Tibial artery (tissue), 4 donors: ENCODE measurements at regions not wholly inside any gene's neighbourhood (a gene's known extent, or its start where the extent isn't known, plus 50 kb on each side); places are given as distances from the start of the nearest gene placed in this dataset.

Source experiments
- DNase-seq, 2 donors: peaks; one replicate each; pipeline ENCODE4 v3.0.0-alpha.2; 2019
- H3K27ac ChIP-seq, 2 donors: fragments of 200-600 bp; sonication (generic) in 1 of 2; 1 replicate in 1 of 2; 2 replicates in 1 of 2; pipeline ENCODE4 v1.5.1; 2018 to 2019; ENCODE audit warnings: mild to moderate bottlenecking in 1 of 2
- H3K27me3 ChIP-seq, 2 donors: fragments of 200-600 bp; sonication (generic) in 1 of 2; one replicate each; pipeline versions ENCODE4 v1.5.1 to v1.6.0; 2016 to 2019
- H3K36me3 ChIP-seq, 3 donors: fragments of 200-600 bp; sonication (generic) in 2 of 3; one replicate each; pipeline ENCODE4 v1.5.1; 2016 to 2019; ENCODE audit warnings: mild to moderate bottlenecking in 2 of 3
- H3K4me1 ChIP-seq, 4 donors: fragments of 200-600 bp; sonication (generic) in 2 of 4; 1 replicate in 3 of 4; 2 replicates in 1 of 4; pipeline ENCODE4 v1.5.1; 2016 to 2019
- H3K4me3 ChIP-seq, 2 donors: fragments of 200-600 bp; sonication (generic) in 1 of 2; 1 replicate in 1 of 2; 2 replicates in 1 of 2; pipeline ENCODE4 v1.5.1; 2018 to 2019; ENCODE audit warnings: mild to moderate bottlenecking in 2 of 2
- H3K9me3 ChIP-seq, 3 donors: fragments of 200-600 bp; sonication (generic) in 1 of 3; one replicate each; pipeline ENCODE4 v1.5.1; 2016 to 2019
- CTCF ChIP-seq, 2 experiments: fragments of 200-600 bp in 1 of 2; fragments of 450-650 bp in 1 of 2; IDR thresholded peaks; one replicate each; pipeline ENCODE4 v1.5.1; 2017 to 2019; ENCODE audit warnings: antibody characterized with exemption in 2 of 2, mild to moderate bottlenecking in 1 of 2, moderate library complexity in 1 of 2
- intact Hi-C: fragments of 100-400 bp; cut with DNase I; formaldehyde crosslinking; loops from one replicate; pipeline ENCODE4 v1.15.0; 2023; ENCODE audit warnings: low total_unique reads

GRCh38 chr5:100690036-100690560, 154.9 kb downstream of the FAM174A start:
- H3K36me3 ChIP-seq = no peaks in the 10 kb centered on the region
- no peaks in the 10 kb centered on the region for H3K9me3 ChIP-seq
- no peak for TF ChIP-seq CTCF (IDR thresholded peaks at IDR 0.05)
- DNase-seq = no peak
- H3K27ac ChIP-seq = no peak overlapping the region
- H3K27me3 ChIP-seq = no peaks in the 10 kb centered on the region
- H3K4me3 ChIP-seq = no peak overlapping the region
- H3K4me1 ChIP-seq = no peaks in the 10 kb centered on the region
- intact Hi-C loops = no loop called here

- H3K27me3 ChIP-seq = no peaks in the 10 kb centered on the region
- intact Hi-C loops = no loop called here
- H3K36me3 ChIP-seq = no peaks in the 10 kb centered on the region
Observed at GRCh38 chr5:100691085-100691484, 155.9 kb downstream of the FAM174A start.

GRCh38 chr5:100691548-100691947, 156.4 kb downstream of the FAM174A start:
- Histone ChIP-seq H3K27me3 (no peaks in the 10 kb centered on the region), H3K4me3 (no peak overlapping the region), H3K27ac (no peak overlapping the region), H3K9me3 (no peaks in the 10 kb centered on the region), H3K36me3 (no peaks in the 10 kb centered on the region), H3K4me1 (no peaks in the 10 kb centered on the region)
- no peak for TF ChIP-seq CTCF (IDR thresholded peaks at IDR 0.05)
- no peak for DNase-seq
- intact Hi-C loops = no loop called here

More at GRCh38 chr5:100691085-100691484, 155.9 kb downstream of the FAM174A start:
- no peak for TF ChIP-seq CTCF (IDR thresholded peaks at IDR 0.05)
- Histone ChIP-seq H3K9me3 (no peaks in the 10 kb centered on the region), H3K4me1 (no peaks in the 10 kb centered on the region), H3K27ac (no peak overlapping the region), H3K4me3 (no peak overlapping the region)
- DNase-seq = no peak

GRCh38 chr5:100693481-100693880, 158.3 kb downstream of the FAM174A start:
- H3K4me1 ChIP-seq = no peaks in the 10 kb centered on the region
- H3K36me3 ChIP-seq = no peaks in the 10 kb centered on the region
- DNase-seq = no peak
- intact Hi-C loops = no loop called here
- no peak overlapping the region for H3K27ac ChIP-seq
- H3K27me3 ChIP-seq = no peaks in the 10 kb centered on the region
- no peaks in the 10 kb centered on the region for H3K9me3 ChIP-seq
- H3K4me3 ChIP-seq = no peak overlapping the region
- TF ChIP-seq CTCF (IDR thresholded peaks at IDR 0.05) = no peak

- no peak for DNase-seq
- Histone ChIP-seq H3K9me3 (no peaks in the 10 kb centered on the region), H3K4me3 (no peak overlapping the region), H3K27me3 (no peaks in the 10 kb centered on the region), H3K27ac (no peak overlapping the region), H3K4me1 (no peaks in the 10 kb centered on the region), H3K36me3 (no peaks in the 10 kb centered on the region)
- intact Hi-C loops = no loop called here
- TF ChIP-seq CTCF (IDR thresholded peaks at IDR 0.05) = no peak
Observed at GRCh38 chr5:100694100-100694499, 158.9 kb downstream of the FAM174A start.

- intact Hi-C loops = no loop called here
- no peaks in the 10 kb centered on the region for H3K27me3 ChIP-seq
- no peak for TF ChIP-seq CTCF (IDR thresholded peaks at IDR 0.05)
- no peaks in the 10 kb centered on the region for H3K36me3 ChIP-seq
- no peak for DNase-seq
- no peaks in the 10 kb centered on the region for H3K9me3 ChIP-seq
- no peak overlapping the region for H3K4me3 ChIP-seq
- no peak overlapping the region for H3K27ac ChIP-seq
- H3K4me1 ChIP-seq = no peaks in the 10 kb centered on the region
Observed at GRCh38 chr5:100697970-100698369, 162.8 kb downstream of the FAM174A start.
